Pancreas (tissue), 10 donors: ENCODE measurements at regions not wholly inside any gene's neighbourhood (a gene's known extent, or its start where the extent isn't known, plus 50 kb on each side); places are given as distances from the start of the nearest gene placed in this dataset.

Experiments used
- ATAC-seq, 4 donors: fragments of 200-7000 bp; cut with Tn5 transposase; one replicate each; pipeline versions ENCODE4 v1.8.0 to v1.9.1; 2020; ENCODE audit warnings: mild to moderate bottlenecking in 4 of 4, moderate library complexity in 4 of 4
- DNase-seq, 6 donors: peaks; one replicate each; pipeline ENCODE4 v3.0.0-alpha.2; 2020
- FAIRE-seq: peaks from 2 replicates; lab custom pipeline; 2012; peaks lifted over from hg19 to GRCh38; lab: Jason Lieb, UNC
- H3K27ac ChIP-seq, 4 donors: fragments of 200-600 bp; sonication (generic); 1 replicate in 3 of 4; 2 replicates in 1 of 4; pipeline versions ENCODE4 v1.5.0 to v1.8.0; 2020
- H3K27me3 ChIP-seq, 4 donors: fragments of 200-600 bp; one replicate each; pipeline ENCODE4 v1.8.0; 2021
- H3K36me3 ChIP-seq, 3 donors: fragments of 200-600 bp; sonication (generic) in 1 of 3; one replicate each; pipeline versions ENCODE4 v1.5.0 to v1.8.0; 2020 to 2021
- H3K4me1 ChIP-seq, 3 donors: fragments of 200-600 bp; one replicate each; pipeline ENCODE4 v1.8.0; 2021
- H3K4me3 ChIP-seq, 4 donors: fragments of 200-600 bp; sonication (generic) in 2 of 4; one replicate each; pipeline versions ENCODE4 v1.5.0 to v1.8.0; 2020 to 2021
- H3K9me3 ChIP-seq, 4 donors: fragments of 200-600 bp; one replicate each; pipeline ENCODE4 v1.8.0; 2021
- CTCF ChIP-seq, 4 donors: fragments of 200-600 bp; sonication (generic) in 3 of 4; IDR thresholded peaks; one replicate each; pipeline versions ENCODE4 v1.5.0 to v1.8.0; 2021; ENCODE audit warnings: antibody characterized with exemption in 4 of 4
- WGBS, 2 donors: extraction: QIAGEN DNeasy Blood & Tissue Kit; methylation state at CpG; one replicate each; pipeline ENCODE4 v1.1.7; 2013; 5-methylcytosine and 5-hydroxymethylcytosine counted together
- intact Hi-C, 3 donors: fragments of 100-400 bp; cut with DNase I; formaldehyde crosslinking; loops; one replicate each; pipeline versions ENCODE4 v1.11.1 to v1.14.2; 2022
- donor health status: healthy with polysubstance abuse.
- donor health status: DM: no; HTN: no; CAD: no; lungs with moderate emphysema.
- donor health status: DM: no; HTN: no; CAD: no.
- donor health status: control.
- donor health status: control.
- donor health status: Bipolar disorder and iron deficiency.
- donor health status: DM: yes; HTN: yes; CAD: no.
- donor health status: DM: no; HTN: no; CAD: no.
- donor health status: DM: no; HTN: no; CAD: no.
- donor health status: DM: yes; HTN: yes; CAD: no.

GRCh38 chrX:149272690-149273463 is 232.2 kb downstream of the IDS start:
- 62 to 73% methylated on average over 10 of the region's 10 CpGs for WGBS, 2 donors
- Histone ChIP-seq H3K4me1 (no peaks in the 10 kb centered on the region), H3K27ac (no peak overlapping the region), H3K27me3 (no peaks in the 10 kb centered on the region), H3K36me3 (no peaks in the 10 kb centered on the region), H3K9me3 (no peaks in the 10 kb centered on the region), H3K4me3 (no peak overlapping the region)
- intact Hi-C loops, result no loop called here
- FAIRE-seq (no peak), DNase-seq (no peak), ATAC-seq (no peak)
- TF ChIP-seq CTCF (IDR thresholded peaks at IDR 0.05), result no peak

GRCh38 chrX:149267878-149268813 is 237.0 kb downstream of the IDS start:
- Histone ChIP-seq H3K27me3 (peaks cover 0 to 5% (median 0%) of the 10 kb centered on the region in 4 donors), H3K36me3 (no peaks in the 10 kb centered on the region), H3K9me3 (no peaks in the 10 kb centered on the region), H3K27ac (no peak overlapping the region), H3K4me3 (no peak overlapping the region), H3K4me1 (no peaks in the 10 kb centered on the region)
- DNase-seq (no peak), FAIRE-seq (no peak), ATAC-seq (no peak)
- TF ChIP-seq CTCF (IDR thresholded peaks at IDR 0.05), result no peak
- intact Hi-C loops, result no loop called here
- whole genome bisulfite sequencing, 2 donors, result 51 to 56% methylated on average over 6 of the region's 6 CpGs

- no peaks in the 10 kb centered on the region for H3K9me3 ChIP-seq
- H3K4me3 ChIP-seq, result no peak overlapping the region
- no peak overlapping the region for H3K27ac ChIP-seq
- ATAC-seq (no peak), DNase-seq (no peak), FAIRE-seq (no peak)
- 37 to 43% methylated on average over 1 of the region's 1 CpG for WGBS, 2 donors
- TF ChIP-seq CTCF (IDR thresholded peaks at IDR 0.05), result no peak
- H3K36me3 ChIP-seq, result no peaks in the 10 kb centered on the region
- intact Hi-C loops, result no loop called here
- peaks cover 0 to 9% (median 0%) of the 10 kb centered on the region in 4 donors for H3K27me3 ChIP-seq
- H3K4me1 ChIP-seq, result no peaks in the 10 kb centered on the region
Observed at GRCh38 chrX:149262086-149262485, 243.0 kb downstream of the IDS start.

GRCh38 chrX:149259241-149259640 is 245.9 kb downstream of the IDS start:
- WGBS, 2 donors, result 58 to 63% methylated on average over 2 of the region's 2 CpGs
- Histone ChIP-seq H3K36me3 (no peaks in the 10 kb centered on the region), H3K4me1 (no peaks in the 10 kb centered on the region), H3K27me3 (peaks cover 0 to 9% (median 0%) of the 10 kb centered on the region in 4 donors), H3K27ac (no peak overlapping the region), H3K9me3 (no peaks in the 10 kb centered on the region), H3K4me3 (no peak overlapping the region)
- intact Hi-C loops, result no loop called here
- FAIRE-seq, result no peak
- TF ChIP-seq CTCF (IDR thresholded peaks at IDR 0.05), result no peak
- no peak for DNase-seq
- no peak for ATAC-seq
